ENCODE measurements at regions not wholly inside any gene's neighbourhood (a gene's known extent, or its start where the extent isn't known, plus 50 kb on each side); places are given as distances from the start of the nearest gene placed in this dataset.

GRCh38 chr1:168811176-168811575 lies 82.2 kb upstream of the DPT start:
- WGBS, 2 donors: 87 to 96% methylated on average over 3 of the region's 3 CpGs

GRCh38 chr1:168819668-168820067 lies 90.7 kb upstream of the DPT start:
- intact Hi-C loops (cut with DNase I; ENCODE audit: low total_unique reads): no loop called here
- Histone ChIP-seq H3K27ac (no peak overlapping the region), H3K9me3 (no peaks in the 10 kb centered on the region), H3K36me3 (ENCODE audit: low read depth, missing control alignments) (no peaks in the 10 kb centered on the region), H3K27me3 (no peaks in the 10 kb centered on the region), H3K4me1 (no peaks in the 10 kb centered on the region), H3K4me3 (no peak overlapping the region)
- 79 to 87% methylated on average over 3 of the region's 3 CpGs for WGBS, 2 donors
- DNase-seq: no peak
- TF ChIP-seq POLR2A (IDR thresholded peaks at IDR 0.05) (no peak), CTCF (IDR thresholded peaks at IDR 0.05) (no peak)

More at GRCh38 chr1:168811176-168811575, 82.2 kb upstream of the DPT start:
- no peaks in the 10 kb centered on the region for H3K4me1 ChIP-seq
- no peak overlapping the region for H3K27ac ChIP-seq
- intact Hi-C loops (cut with DNase I; ENCODE audit: low total_unique reads): no loop called here
- no peaks in the 10 kb centered on the region for H3K27me3 ChIP-seq
- no peak overlapping the region for H3K4me3 ChIP-seq
- H3K36me3 ChIP-seq (ENCODE audit: low read depth, missing control alignments): no peaks in the 10 kb centered on the region
- no peak for DNase-seq
- H3K9me3 ChIP-seq: no peaks in the 10 kb centered on the region
- TF ChIP-seq CTCF (IDR thresholded peaks at IDR 0.05) (no peak), POLR2A (IDR thresholded peaks at IDR 0.05) (no peak)

GRCh38 chr1:168821434-168821833 lies 92.4 kb upstream of the DPT start:
- H3K27ac ChIP-seq: no peak overlapping the region
- no peak overlapping the region for H3K4me3 ChIP-seq
- no peaks in the 10 kb centered on the region for H3K9me3 ChIP-seq
- no peaks in the 10 kb centered on the region for H3K4me1 ChIP-seq
- no peaks in the 10 kb centered on the region for H3K27me3 ChIP-seq
- WGBS, 2 donors: 49 to 50% methylated on average over 2 of the region's 2 CpGs
- intact Hi-C loops (cut with DNase I; ENCODE audit: low total_unique reads): no loop called here
- DNase-seq: no peak
- TF ChIP-seq POLR2A (IDR thresholded peaks at IDR 0.05) (no peak), CTCF (IDR thresholded peaks at IDR 0.05) (no peak)
- H3K36me3 ChIP-seq (ENCODE audit: low read depth, missing control alignments): no peaks in the 10 kb centered on the region

GRCh38 chr1:168822911-168823310 lies 93.9 kb upstream of the DPT start:
- intact Hi-C loops (cut with DNase I; ENCODE audit: low total_unique reads): no loop called here
- H3K4me3 ChIP-seq: no peak overlapping the region
- TF ChIP-seq CTCF (IDR thresholded peaks at IDR 0.05) (no peak), POLR2A (IDR thresholded peaks at IDR 0.05) (no peak)
- whole genome bisulfite sequencing, 2 donors: 33 to 43% methylated on average over 2 of the region's 2 CpGs
- H3K36me3 ChIP-seq (ENCODE audit: low read depth, missing control alignments): no peaks in the 10 kb centered on the region
- no peaks in the 10 kb centered on the region for H3K27me3 ChIP-seq
- no peaks in the 10 kb centered on the region for H3K9me3 ChIP-seq
- DNase-seq: no peak
- H3K4me1 ChIP-seq: no peaks in the 10 kb centered on the region
- H3K27ac ChIP-seq: no peak overlapping the region

GRCh38 chr1:168823988-168824387 lies 95.0 kb upstream of the DPT start:
- Histone ChIP-seq H3K27ac (no peak overlapping the region), H3K4me3 (no peak overlapping the region), H3K27me3 (no peaks in the 10 kb centered on the region), H3K4me1 (no peaks in the 10 kb centered on the region), H3K9me3 (no peaks in the 10 kb centered on the region), H3K36me3 (ENCODE audit: low read depth, missing control alignments) (no peaks in the 10 kb centered on the region)
- intact Hi-C loops (cut with DNase I; ENCODE audit: low total_unique reads): no loop called here
- 73 to 77% methylated on average over 4 of the region's 4 CpGs for WGBS, 2 donors
- no peak for TF ChIP-seq POLR2A (IDR thresholded peaks at IDR 0.05)
- TF ChIP-seq CTCF (IDR thresholded peaks at IDR 0.05): no peak
- DNase-seq: no peak

Measured in testis (tissue), 2 donors.